Prostate gland (tissue), 2 donors: ENCODE measurements at regions not wholly inside any gene's neighbourhood (a gene's known extent, or its start where the extent isn't known, plus 50 kb on each side); places are given as distances from the start of the nearest gene placed in this dataset.
"Not testable (repeated sequence)": the region's sequence is repeated elsewhere in the genome, so short reads cannot be mapped to it uniquely, and the experiment has no call there.

Experiments used
- DNase-seq: peaks from one replicate; pipeline ENCODE4 v3.0.0-alpha.2; 2019; ENCODE audit warnings: low spot score
- H3K27ac ChIP-seq, 2 donors: fragments of 200-600 bp; sonication (generic); 2 replicates each; pipeline ENCODE4 v1.5.1; 2017 to 2019
- H3K27me3 ChIP-seq: fragments of 200-600 bp; sonication (generic); replicated peaks from 2 replicates; pipeline ENCODE4 v1.5.1; 2019; ENCODE audit not compliant: insufficient read depth
- H3K36me3 ChIP-seq, 2 donors: fragments of 200-600 bp; sonication (generic); 1 replicate in 1 of 2; 2 replicates in 1 of 2; pipeline versions ENCODE4 v1.5.1 to v1.8.1; 2017 to 2019
- H3K4me1 ChIP-seq: fragments of 200-600 bp; sonication (generic); replicated peaks from 2 replicates; pipeline ENCODE4 v1.5.1; 2019
- H3K4me3 ChIP-seq, 2 donors: fragments of 200-600 bp; sonication (generic); 2 replicates each; pipeline ENCODE4 v1.5.1; 2017 to 2019
- H3K9me3 ChIP-seq: fragments of 200-600 bp; sonication (generic); 2 replicates; pipeline ENCODE4 v1.5.1; 2017
- POLR2A ChIP-seq: fragments of 450-650 bp; IDR thresholded peaks from one replicate; pipeline ENCODE4 v1.6.1; 2016; ENCODE audit warnings: antibody characterized with exemption, mild to moderate bottlenecking
- POLR2AphosphoS5 ChIP-seq: sonication (generic); formaldehyde crosslinking; IDR thresholded peaks from one replicate; pipeline ENCODE4 v1.6.1; 2017; ENCODE audit warnings: antibody characterized with exemption
- WGBS: methylation state at CpG from one replicate; pipeline ENCODE4 v1.1.5; 2018; 5-methylcytosine and 5-hydroxymethylcytosine counted together
- intact Hi-C: fragments of 100-400 bp; cut with DNase I; formaldehyde crosslinking; loops from one replicate; pipeline ENCODE4 v1.14.2; 2022
- TF ChIP-seq, protein P1 (sequence below), 4 experiments: fragments of 200-600 bp in 2 of 4; fragments of 450-650 bp in 2 of 4; sonication (generic) in 2 of 4; IDR thresholded peaks; 1 replicate in 3 of 4; 2 replicates in 1 of 4; pipeline ENCODE4 v1.5.1; 2016 to 2019; ENCODE audit warnings: antibody characterized with exemption in 4 of 4, mild to moderate bottlenecking in 2 of 4, moderate library complexity in 2 of 4

GRCh38 chrX:1700757-1701156, 85.9 kb downstream of the ASMT start:
- intact Hi-C loops: no loop called here
- no peaks in the 10 kb centered on the region for H3K27me3 ChIP-seq
- no peaks in the 10 kb centered on the region for H3K4me1 ChIP-seq
- H3K4me3 ChIP-seq: no peak overlapping the region
- H3K27ac ChIP-seq: no peak overlapping the region
- TF ChIP-seq POLR2A (no peak), POLR2AphosphoS5 (no peak)
- TF ChIP-seq, protein P1, sequence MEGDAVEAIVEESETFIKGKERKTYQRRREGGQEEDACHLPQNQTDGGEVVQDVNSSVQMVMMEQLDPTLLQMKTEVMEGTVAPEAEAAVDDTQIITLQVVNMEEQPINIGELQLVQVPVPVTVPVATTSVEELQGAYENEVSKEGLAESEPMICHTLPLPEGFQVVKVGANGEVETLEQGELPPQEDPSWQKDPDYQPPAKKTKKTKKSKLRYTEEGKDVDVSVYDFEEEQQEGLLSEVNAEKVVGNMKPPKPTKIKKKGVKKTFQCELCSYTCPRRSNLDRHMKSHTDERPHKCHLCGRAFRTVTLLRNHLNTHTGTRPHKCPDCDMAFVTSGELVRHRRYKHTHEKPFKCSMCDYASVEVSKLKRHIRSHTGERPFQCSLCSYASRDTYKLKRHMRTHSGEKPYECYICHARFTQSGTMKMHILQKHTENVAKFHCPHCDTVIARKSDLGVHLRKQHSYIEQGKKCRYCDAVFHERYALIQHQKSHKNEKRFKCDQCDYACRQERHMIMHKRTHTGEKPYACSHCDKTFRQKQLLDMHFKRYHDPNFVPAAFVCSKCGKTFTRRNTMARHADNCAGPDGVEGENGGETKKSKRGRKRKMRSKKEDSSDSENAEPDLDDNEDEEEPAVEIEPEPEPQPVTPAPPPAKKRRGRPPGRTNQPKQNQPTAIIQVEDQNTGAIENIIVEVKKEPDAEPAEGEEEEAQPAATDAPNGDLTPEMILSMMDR (IDR thresholded peaks at IDR 0.05): no peak
- no peaks in the 10 kb centered on the region for H3K36me3 ChIP-seq
- whole genome bisulfite sequencing: 80% methylated on average over 11 of the region's 11 CpGs
- no peaks in the 10 kb centered on the region for H3K9me3 ChIP-seq
- no peak for DNase-seq

GRCh38 chrX:1701396-1701901, 86.6 kb downstream of the ASMT start:
- H3K4me1 ChIP-seq, H3K27me3 ChIP-seq, H3K9me3 ChIP-seq, H3K36me3 ChIP-seq, H3K4me3 ChIP-seq, intact Hi-C loops, DNase-seq, H3K27ac ChIP-seq: not testable (repeated sequence)
- WGBS: 89% methylated on average over 12 of the region's 15 CpGs

- H3K27me3 ChIP-seq, H3K4me3 ChIP-seq, H3K27ac ChIP-seq, H3K9me3 ChIP-seq, H3K4me1 ChIP-seq, H3K36me3 ChIP-seq, DNase-seq, intact Hi-C loops: not testable (repeated sequence)
- 97% methylated on average over 6 of the region's 12 CpGs for WGBS
These were observed 87.3 kb downstream of the ASMT start for GRCh38 chrX:1702142-1702541.

GRCh38 chrX:1702557-1702956, 87.7 kb downstream of the ASMT start:
- H3K4me1 ChIP-seq, DNase-seq, H3K27ac ChIP-seq, H3K9me3 ChIP-seq, H3K4me3 ChIP-seq, H3K27me3 ChIP-seq, intact Hi-C loops, H3K36me3 ChIP-seq: not testable (repeated sequence)
- 91% methylated on average over 14 of the region's 14 CpGs for WGBS

GRCh38 chrX:1709277-1709676, 94.4 kb downstream of the ASMT start:
- intact Hi-C loops, H3K27ac ChIP-seq, H3K4me3 ChIP-seq, H3K27me3 ChIP-seq, H3K9me3 ChIP-seq, H3K4me1 ChIP-seq, DNase-seq, H3K36me3 ChIP-seq: not testable (repeated sequence)
- 94% methylated on average over 19 of the region's 25 CpGs for WGBS

DNA sequence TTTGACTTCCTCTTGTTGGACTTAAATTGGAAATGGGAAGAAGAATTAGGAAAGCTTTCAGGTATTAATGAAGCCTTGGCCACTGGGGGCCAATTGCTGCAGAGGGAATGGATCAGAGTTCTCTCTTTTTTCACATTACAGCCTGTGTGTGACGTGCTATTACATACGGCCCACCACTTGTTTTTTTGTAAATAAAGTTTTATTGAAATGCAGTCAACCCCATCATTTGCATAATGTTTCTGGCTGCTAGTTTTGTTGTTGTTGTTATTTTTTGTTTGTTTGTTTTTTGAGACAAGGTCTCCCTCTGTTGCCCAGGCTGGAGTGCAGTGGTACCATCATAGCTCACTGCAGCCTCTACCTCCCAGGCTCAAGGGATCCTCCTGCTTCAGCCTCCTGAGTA, 98.4 kb downstream of the ASMT start:
- 92% methylated on average over 2 of the region's 2 CpGs for WGBS
- TF ChIP-seq POLR2AphosphoS5 (no peak), POLR2A (no peak)
- TF ChIP-seq, protein P1 (IDR thresholded peaks at IDR 0.05): no peak
- no peaks in the 10 kb centered on the region for H3K36me3 ChIP-seq
- H3K9me3 ChIP-seq: no peaks in the 10 kb centered on the region
- no peaks in the 10 kb centered on the region for H3K27me3 ChIP-seq
- H3K4me1 ChIP-seq: no peaks in the 10 kb centered on the region
- intact Hi-C loops: no loop called here
- no peak for DNase-seq
- H3K4me3 ChIP-seq: no peak overlapping the region
- H3K27ac ChIP-seq: no peak overlapping the region

- intact Hi-C loops: no loop called here
- no peaks in the 10 kb centered on the region for H3K36me3 ChIP-seq
- no peaks in the 10 kb centered on the region for H3K4me1 ChIP-seq
- DNase-seq: no peak
- H3K27ac ChIP-seq: no peak overlapping the region
- TF ChIP-seq POLR2A (no peak), POLR2AphosphoS5 (no peak)
- TF ChIP-seq, protein P1 (IDR thresholded peaks at IDR 0.05): no peak
- no peaks in the 10 kb centered on the region for H3K9me3 ChIP-seq
- no peaks in the 10 kb centered on the region for H3K27me3 ChIP-seq
- no peak overlapping the region for H3K4me3 ChIP-seq
- WGBS: 29% methylated on average over 8 of the region's 8 CpGs
These were observed 102.5 kb downstream of the ASMT start for GRCh38 chrX:1717373-1717772.
